GM12873 (cell line): ENCODE measurements at regions not wholly inside any gene's neighbourhood (a gene's known extent, or its start where the extent isn't known, plus 50 kb on each side); places are given as distances from the start of the nearest gene placed in this dataset.

Experiments used
- TF ChIP-seq, protein P1 (sequence below): IDR thresholded peaks from 2 replicates; pipeline ENCODE4 v1.5.1; 2012; ENCODE audit warnings: low read depth, mild to moderate bottlenecking, moderate library complexity, low read length, control low read depth; ENCODE audit not compliant: insufficient read depth; ENCODE audit errors: missing control alignments

DNA sequence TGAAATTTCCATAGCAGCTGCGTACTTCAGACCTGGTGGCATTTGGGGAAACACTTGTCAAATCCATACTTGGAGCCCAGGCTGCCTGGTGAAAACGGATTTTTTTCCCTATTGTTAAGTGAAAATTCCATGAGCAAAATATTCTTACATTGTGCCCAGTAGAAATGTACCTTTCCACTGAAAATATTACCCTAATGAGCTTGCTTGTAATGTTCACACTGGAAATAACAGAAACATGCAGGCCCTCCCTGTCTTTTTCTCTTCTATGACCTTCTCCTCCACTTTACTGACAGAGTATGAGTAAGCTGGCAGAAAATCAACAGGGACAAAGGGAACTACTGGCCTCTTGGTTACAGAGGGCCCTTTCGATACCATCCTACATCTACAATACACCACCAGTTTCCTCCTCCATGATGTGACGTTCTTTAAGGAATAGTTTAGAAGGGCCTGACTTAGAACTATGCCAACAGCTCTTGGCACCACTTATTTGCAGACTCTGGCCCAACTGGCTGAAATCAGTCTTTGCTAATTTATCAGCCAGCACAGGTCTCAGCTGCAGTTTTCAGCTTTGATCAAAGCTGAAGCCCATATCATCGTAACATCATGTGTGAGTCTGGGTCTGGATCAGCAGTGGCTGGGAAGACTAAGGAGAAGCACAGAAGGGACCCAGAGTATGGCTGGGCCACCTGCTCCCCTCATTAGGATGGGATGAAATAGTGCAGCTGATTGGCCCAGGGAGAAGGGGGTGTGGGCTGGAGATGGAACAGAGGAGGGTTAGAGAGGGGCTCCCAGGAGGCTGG, 272.2 kb upstream of the ID2 start:
- TF ChIP-seq, protein P1, sequence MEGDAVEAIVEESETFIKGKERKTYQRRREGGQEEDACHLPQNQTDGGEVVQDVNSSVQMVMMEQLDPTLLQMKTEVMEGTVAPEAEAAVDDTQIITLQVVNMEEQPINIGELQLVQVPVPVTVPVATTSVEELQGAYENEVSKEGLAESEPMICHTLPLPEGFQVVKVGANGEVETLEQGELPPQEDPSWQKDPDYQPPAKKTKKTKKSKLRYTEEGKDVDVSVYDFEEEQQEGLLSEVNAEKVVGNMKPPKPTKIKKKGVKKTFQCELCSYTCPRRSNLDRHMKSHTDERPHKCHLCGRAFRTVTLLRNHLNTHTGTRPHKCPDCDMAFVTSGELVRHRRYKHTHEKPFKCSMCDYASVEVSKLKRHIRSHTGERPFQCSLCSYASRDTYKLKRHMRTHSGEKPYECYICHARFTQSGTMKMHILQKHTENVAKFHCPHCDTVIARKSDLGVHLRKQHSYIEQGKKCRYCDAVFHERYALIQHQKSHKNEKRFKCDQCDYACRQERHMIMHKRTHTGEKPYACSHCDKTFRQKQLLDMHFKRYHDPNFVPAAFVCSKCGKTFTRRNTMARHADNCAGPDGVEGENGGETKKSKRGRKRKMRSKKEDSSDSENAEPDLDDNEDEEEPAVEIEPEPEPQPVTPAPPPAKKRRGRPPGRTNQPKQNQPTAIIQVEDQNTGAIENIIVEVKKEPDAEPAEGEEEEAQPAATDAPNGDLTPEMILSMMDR: no peak

DNA sequence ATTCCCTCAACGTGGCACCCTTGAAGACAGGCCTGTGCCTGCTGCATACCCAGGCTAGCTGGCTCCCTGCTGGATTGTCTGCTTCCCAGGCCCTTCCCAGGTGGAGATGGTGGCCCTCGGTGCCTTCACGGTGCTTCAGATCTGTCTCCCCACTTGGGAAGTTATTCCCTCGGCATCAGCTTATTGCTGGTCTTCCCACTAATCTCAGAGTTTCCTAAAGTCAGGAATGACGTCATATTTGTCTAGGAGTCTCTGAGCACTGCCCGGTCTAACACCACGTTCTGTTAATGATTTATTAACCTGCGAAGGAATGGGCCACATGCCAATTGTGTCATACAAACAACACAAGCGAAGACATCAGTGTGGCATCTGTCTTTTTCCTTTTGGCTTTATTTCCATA, 269.8 kb upstream of the ID2 start:
- TF ChIP-seq, protein P1: no peak

DNA sequence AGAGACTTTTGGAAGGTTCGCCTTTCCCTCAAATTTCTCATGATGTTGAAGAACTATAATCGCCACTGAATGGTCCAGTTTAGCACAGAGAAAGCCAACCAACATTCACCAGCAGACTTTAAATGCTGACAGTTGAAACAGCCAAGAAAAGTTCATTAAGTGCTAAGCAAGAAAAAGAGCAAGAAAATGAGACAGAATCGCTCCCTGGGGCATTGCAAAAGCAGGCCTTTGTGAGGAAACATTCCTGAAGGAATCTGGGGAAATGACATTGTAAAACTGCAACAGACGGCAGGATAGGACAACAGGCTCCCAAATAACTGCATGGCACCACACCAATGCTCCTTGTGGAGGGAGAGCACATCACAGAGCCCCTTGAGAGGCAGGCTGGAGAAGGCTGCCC, 269.3 kb upstream of the ID2 start:
- TF ChIP-seq, protein P1: no peak

DNA sequence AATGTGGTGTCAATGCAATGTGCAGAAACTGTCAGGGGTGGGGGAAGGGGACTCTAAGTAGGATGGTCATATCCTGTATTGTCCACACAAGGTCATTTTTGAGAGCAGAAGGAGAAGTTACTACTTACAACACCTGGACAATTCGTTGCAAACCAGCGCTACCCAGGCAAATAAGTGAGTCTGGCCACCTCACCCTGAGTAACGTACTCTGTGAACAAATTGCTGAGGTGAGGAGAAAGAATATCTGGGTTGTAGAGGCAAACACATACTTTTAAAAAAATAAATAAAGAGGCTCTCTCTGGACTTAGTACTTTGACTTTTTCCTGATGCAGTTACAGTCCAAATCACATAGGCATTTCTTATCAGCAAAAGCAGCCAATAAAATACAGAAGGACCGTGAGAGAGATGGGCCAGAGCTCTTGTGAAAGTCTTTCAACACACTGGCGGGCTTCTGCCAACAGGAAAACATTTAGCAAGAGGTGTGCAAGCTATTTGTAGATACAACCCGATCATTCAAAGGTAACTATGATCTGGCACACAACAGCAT, 268.2 kb upstream of the ID2 start:
- TF ChIP-seq, protein P1: no peak

DNA sequence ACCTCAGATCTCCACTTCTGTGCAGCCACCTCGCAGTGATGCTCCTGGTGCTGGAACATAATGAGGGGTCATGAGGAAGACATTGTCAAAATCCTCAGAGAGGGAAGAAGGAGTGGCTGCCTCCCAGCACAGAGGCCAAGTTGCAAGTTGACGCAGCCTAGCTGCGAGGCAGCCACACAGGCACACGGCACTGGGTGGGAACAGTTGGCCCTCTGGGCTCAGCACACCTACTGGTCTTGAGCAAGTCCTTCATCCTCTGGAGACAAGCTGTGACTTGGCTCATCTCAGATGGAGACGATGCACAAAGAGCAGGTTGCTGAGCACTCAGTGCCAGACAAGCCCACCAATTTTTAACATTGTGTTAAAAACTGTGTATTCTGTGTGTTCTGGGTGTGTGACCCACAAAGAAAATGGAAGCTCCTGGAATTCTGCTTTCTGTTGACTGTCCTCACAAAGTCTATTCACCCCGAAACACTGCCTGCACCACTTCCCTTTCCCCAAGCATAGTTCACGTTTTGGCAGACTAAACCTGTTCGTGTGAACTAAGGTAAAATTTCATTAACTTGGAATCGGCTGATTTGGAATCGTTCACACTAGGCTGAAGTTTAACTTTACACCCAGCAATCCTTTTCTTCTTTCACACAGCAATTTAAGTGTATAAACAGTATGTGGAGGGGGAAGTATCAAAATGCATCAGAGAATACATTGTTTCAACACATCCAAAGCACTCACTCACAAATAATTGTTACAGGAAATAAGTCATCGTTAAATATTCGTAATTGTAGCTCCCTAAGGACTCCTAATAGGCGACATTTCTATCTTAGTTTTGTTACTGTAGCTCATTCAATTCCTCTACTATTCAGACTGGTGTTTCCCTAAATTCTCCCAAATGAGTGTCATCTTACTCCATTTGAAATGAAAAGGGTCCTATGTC, 266.6 kb upstream of the ID2 start:
- TF ChIP-seq, protein P1: no peak

DNA sequence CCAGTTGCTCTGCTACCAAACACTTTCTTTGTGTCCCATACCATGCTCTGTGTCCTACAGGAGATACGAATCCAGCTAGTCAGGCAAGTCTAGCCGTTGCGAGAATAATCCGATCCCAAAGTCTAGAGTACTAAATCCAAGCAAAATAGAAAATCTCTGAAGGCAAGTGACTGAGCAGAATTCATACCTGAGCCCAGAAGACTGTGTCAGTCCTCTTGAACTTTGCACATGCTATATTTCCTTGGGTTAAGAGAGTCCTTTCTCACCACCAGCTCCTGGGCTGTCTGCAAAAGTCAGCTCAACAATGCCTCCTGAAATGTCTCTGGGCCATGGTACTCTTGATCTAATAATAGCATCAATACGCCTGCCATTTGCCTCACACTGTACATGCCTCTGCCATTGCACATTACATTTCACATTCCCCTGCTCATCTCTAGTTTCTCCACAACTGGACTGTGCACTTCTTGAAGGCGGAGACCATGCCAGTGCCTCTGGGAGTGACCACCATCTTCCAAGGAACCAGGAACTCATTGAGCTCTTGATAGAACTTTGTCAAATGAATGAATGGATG, 265.8 kb upstream of the ID2 start:
- TF ChIP-seq, protein P1: no peak
